GDM1 (cell line): ENCODE measurements at regions not wholly inside any gene's neighbourhood (a gene's known extent, or its start where the extent isn't known, plus 50 kb on each side); places are given as distances from the start of the nearest gene placed in this dataset.

Source experiments
- DNase-seq: peaks from one replicate; lab custom pipeline; 2025; lab: John Stamatoyannopoulos, UW

GRCh38 chr19:31664096-31664495 is 314.9 kb upstream of the TSHZ3 start:
- DNase-seq = no peak

GRCh38 chr19:31664997-31665396 is 315.8 kb upstream of the TSHZ3 start:
- DNase-seq = no peak

- DNase-seq = no peak
Observed at GRCh38 chr19:31666126-31666525, 316.9 kb upstream of the TSHZ3 start.

- no peak for DNase-seq
Observed at GRCh38 chr19:31667106-31667505, 317.9 kb upstream of the TSHZ3 start.

GRCh38 chr19:31668921-31669320 is 319.7 kb upstream of the TSHZ3 start:
- DNase-seq = no peak

- no peak for DNase-seq
Observed at GRCh38 chr19:31670931-31671330, 321.7 kb upstream of the TSHZ3 start.

GRCh38 chr19:31671411-31672035 is 322.3 kb upstream of the TSHZ3 start:
- DNase-seq = no peak

- no peak for DNase-seq
Observed at GRCh38 chr19:31674503-31675192, 325.4 kb upstream of the TSHZ3 start.

GRCh38 chr19:31675193-31675913 is 326.1 kb upstream of the TSHZ3 start:
- DNase-seq = no peak

GRCh38 chr19:31676271-31677004 is 327.2 kb upstream of the TSHZ3 start:
- no peak for DNase-seq

- DNase-seq = no peak
Observed at GRCh38 chr19:31678421-31678820, 329.2 kb upstream of the TSHZ3 start.

- no peak for DNase-seq
Observed at GRCh38 chr19:31681121-31681520, 331.9 kb upstream of the TSHZ3 start.

GRCh38 chr19:31693131-31693932 is 344.1 kb upstream of the TSHZ3 start:
- no peak for DNase-seq

- no peak for DNase-seq
Observed at GRCh38 chr19:31693933-31694269, 344.7 kb upstream of the TSHZ3 start.

- no peak for DNase-seq
Observed at GRCh38 chr19:31694761-31695160, 345.5 kb upstream of the TSHZ3 start.

- DNase-seq = no peak
Observed at GRCh38 chr19:31699421-31699820, 350.2 kb upstream of the TSHZ3 start.

- DNase-seq = no peak
Observed at GRCh38 chr19:31701146-31701545, 351.9 kb upstream of the TSHZ3 start.

GRCh38 chr19:31705656-31706055 is 356.4 kb upstream of the TSHZ3 start:
- DNase-seq = no peak

- no peak for DNase-seq
Observed at GRCh38 chr19:31706131-31706530, 356.9 kb upstream of the TSHZ3 start.

- DNase-seq = no peak
Observed at GRCh38 chr19:31706691-31707620, 357.7 kb upstream of the TSHZ3 start.

GRCh38 chr19:31708520-31708919 is 359.3 kb upstream of the TSHZ3 start:
- no peak for DNase-seq
